VCaP (cell line): ENCODE measurements at regions not wholly inside any gene's neighbourhood (a gene's known extent, or its start where the extent isn't known, plus 50 kb on each side); places are given as distances from the start of the nearest gene placed in this dataset.

Experiments
- H3K27ac ChIP-seq: fragments of 450-650 bp; 2 replicates; pipeline ENCODE4 v1.5.1; 2017
- TF ChIP-seq, protein P1 (sequence below): fragments of 450-650 bp; conservative IDR thresholded peaks from 2 replicates; pipeline ENCODE4 v1.5.1; 2017; ENCODE audit warnings: mild to moderate bottlenecking, moderate library complexity

DNA sequence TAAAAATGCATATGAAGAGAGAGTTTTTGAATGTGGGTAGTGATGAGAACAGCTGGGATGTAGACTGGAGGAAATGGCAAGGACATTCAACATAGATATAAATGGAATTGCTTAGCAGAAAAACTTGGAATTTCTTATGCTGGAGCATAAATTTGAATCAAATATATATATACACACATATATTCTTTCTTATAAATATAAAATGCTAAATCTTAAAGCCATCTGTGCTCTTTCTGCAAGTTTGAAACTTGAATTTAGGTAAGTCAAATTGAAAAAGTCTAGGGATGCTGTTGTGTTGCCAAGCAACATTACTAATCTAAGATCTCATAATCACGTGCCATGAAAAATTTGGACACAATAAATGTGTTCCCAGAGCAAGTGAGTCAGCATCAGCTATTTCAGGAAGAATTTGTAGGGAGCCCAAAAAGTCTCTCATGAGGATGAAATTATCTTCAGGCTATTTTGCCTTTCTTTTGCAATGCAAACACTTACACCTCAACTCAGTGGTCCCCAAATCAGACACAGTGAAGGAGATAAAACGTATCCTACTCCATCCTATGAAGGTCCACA is 58.4 kb upstream of the ALDH1A1 start:
- H3K27ac ChIP-seq: no peak overlapping the region
- TF ChIP-seq, protein P1, sequence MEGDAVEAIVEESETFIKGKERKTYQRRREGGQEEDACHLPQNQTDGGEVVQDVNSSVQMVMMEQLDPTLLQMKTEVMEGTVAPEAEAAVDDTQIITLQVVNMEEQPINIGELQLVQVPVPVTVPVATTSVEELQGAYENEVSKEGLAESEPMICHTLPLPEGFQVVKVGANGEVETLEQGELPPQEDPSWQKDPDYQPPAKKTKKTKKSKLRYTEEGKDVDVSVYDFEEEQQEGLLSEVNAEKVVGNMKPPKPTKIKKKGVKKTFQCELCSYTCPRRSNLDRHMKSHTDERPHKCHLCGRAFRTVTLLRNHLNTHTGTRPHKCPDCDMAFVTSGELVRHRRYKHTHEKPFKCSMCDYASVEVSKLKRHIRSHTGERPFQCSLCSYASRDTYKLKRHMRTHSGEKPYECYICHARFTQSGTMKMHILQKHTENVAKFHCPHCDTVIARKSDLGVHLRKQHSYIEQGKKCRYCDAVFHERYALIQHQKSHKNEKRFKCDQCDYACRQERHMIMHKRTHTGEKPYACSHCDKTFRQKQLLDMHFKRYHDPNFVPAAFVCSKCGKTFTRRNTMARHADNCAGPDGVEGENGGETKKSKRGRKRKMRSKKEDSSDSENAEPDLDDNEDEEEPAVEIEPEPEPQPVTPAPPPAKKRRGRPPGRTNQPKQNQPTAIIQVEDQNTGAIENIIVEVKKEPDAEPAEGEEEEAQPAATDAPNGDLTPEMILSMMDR: no peak

DNA sequence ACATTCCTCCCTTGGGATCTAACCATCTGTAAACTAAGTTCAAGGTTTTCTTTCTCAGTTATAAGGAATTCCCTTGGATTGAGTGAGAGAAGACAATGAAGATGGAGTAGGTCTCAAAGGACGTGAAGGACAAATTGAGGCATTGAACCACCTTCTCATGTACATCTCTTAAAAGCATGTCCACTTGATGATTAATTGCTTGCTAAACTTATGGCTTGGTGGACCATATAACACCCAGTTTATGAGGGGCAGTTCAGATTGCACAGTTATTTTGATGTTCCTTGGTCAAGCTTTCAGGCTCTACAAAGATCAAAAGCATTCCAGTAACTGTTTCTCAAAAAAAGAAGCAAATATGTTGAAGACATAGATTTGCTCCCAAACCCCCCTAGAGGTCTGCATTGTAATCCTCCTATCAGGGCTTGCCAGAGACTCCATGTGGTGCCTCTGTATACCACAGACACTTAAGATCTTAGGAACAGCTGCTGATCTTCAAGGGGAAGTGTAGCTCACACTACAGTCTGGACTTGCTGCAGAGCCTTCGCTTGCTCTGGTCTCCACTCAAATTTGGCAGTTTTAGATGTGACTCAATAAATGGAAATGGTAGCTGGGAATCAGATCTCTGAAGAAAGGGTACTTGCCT is 56.9 kb upstream of the ALDH1A1 start:
- H3K27ac ChIP-seq: no peak overlapping the region
- TF ChIP-seq, protein P1: no peak

DNA sequence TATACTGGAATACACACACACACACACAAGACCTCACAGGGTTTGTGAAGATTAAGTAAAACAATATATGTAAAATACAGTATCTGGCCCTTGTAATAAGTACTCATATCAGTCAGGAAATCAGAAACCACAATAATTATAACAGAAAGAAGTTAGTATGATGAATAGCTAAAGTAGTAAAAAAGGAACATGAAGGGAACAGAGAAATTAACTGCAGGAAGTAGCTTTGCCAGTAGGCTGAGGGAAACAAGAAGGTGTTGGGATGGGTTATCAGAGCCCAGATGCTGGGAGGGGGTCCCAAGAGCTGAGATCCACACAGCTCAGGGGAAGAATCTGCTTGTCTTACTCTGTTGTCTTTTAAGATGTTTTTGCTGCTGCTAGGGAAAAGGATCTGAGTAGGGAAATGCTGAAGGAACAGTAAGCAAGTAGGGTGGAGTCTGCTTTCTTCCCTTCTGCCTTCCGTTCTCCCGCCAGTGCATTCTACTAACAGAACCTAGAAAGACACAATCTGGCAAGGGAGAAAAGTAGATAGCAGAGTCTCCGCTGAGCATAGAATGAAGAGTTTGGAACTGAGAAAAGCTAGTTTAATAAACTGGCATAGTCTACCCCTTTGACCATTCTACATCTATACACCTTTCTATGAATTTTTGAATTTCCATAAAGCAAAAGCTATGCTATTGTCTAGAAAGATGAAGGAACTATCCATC is 55.3 kb upstream of the ALDH1A1 start:
- no peak overlapping the region for H3K27ac ChIP-seq
- TF ChIP-seq, protein P1: no peak

DNA sequence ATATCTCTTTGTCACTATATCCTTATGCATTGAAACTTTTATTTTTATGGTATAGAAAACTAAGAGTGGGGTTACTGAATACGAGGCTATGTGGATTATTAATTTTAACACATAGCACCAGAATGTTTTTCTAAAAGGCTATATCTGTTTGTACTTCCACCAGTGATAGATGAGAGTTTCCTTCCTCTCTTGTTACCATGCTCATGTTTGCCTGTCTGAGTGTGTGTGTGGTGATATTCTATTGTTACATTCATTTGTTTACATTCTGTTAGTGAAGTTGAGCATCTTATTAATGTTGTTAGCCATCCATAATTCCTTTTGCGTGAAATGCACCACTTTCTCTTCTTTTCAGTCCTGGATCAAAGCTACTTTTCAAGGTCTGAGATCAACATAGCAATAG is 54.1 kb upstream of the ALDH1A1 start:
- TF ChIP-seq, protein P1: no peak
- H3K27ac ChIP-seq: no peak overlapping the region
